HG03045 (cell line): ENCODE measurements at regions not wholly inside any gene's neighbourhood (a gene's known extent, or its start where the extent isn't known, plus 50 kb on each side); places are given as distances from the start of the nearest gene placed in this dataset.
"Not testable (repeated sequence)": the region's sequence is repeated elsewhere in the genome, so short reads cannot be mapped to it uniquely, and the experiment has no call there.

ENCODE experiments used
- ATAC-seq: cut with Tn5 transposase; IDR thresholded peaks from one replicate; pipeline ENCODE4 v1.9.1; 2021; ENCODE audit warnings: mild to moderate bottlenecking, moderate library complexity; ENCODE audit not compliant: unreplicated experiment

- ATAC-seq, result no peak
Observed at GRCh38 chr10:108078263-108078662, 913.8 kb upstream of the SORCS1 start.

GRCh38 chr10:108072466-108072865 is 908.0 kb upstream of the SORCS1 start:
- no peak for ATAC-seq

- no peak for ATAC-seq
Observed at GRCh38 chr10:108070789-108071188, 906.3 kb upstream of the SORCS1 start.

GRCh38 chr10:108069096-108069495 is 904.6 kb upstream of the SORCS1 start:
- no peak for ATAC-seq

DNA sequence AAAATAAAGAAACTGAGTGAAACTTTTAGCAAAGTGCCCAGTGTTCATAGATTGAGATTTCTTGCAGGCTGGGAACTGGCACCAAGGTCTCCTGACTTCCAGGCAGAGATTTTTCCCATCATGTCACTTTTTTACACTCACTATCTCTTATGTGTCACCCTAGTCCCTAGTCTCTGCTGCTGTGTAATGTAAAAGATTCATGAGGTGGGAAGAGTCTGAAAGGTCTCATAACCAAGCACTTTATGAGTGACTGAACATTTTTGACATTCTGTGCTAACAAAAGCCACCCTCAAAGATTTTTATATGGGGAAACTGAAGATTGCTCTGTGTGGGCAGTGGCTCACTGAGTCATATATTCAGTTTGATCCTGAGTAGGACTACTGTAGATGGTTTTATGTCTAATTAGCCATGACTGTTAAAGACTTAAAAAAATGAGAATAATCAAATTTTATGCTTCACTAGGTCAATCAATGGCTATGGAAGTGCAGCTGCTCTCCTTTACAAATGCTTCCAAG is 900.3 kb upstream of the SORCS1 start:
- ATAC-seq, result no peak

- no peak for ATAC-seq
Observed at GRCh38 chr10:108060246-108060645, 895.7 kb upstream of the SORCS1 start.

DNA sequence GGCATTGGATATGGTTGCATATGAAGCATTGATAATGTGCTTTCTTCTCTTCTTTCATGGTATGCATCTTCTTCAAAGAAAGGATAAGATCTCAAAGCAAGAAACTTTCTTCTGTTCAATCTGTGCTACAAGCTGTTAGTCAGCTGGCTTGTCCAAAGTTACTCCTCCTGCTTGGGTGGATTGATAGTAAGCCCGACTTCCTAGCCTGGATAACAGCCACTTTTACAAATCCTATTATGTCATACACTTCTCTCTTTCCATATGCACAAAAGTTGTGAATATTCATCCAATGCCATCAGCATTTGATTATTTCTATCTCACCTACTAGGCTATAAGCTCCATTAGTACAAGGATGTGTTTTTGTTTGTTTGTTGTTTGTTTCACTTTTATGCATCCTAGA is 891.0 kb upstream of the SORCS1 start:
- no peak for ATAC-seq

DNA sequence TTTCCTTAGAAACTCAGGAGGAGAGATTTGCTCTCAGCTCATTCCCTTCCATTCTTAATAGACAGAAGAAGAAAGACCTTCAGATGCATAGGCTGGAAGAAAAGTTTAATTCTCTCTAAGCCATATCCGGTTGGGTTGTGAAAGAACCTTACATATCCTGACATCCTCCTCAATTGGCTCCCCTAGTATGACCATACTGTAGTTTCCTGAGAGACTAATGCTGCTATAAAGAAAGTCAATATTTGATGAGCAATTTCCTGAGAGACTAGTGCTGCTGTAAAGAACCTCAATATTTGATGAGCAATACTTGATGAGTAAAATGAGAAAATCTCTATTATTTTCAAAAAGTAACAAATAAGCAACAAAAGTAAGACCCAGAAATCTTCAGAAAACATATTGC is 888.5 kb upstream of the SORCS1 start:
- no peak for ATAC-seq

GRCh38 chr10:108051218-108051617 is 886.7 kb upstream of the SORCS1 start:
- no peak for ATAC-seq

DNA sequence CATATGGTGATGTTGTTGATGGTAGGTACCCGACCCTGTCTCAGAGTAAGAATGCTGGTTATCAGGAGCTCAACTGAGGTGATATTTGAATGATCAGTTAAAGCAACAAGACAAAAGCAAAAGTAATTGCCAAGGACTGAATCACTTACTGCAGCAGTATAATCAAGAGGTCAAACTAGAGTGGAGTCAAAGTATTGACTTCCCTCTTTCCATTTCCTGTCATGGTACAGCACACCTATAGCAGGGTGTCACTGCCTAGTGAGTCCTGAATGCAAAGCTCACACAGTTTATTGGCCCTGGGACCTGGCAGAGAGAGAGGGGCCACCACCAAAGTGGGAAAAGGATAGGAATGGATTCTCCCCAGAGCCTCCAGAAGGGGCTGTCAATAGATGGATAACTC is 886.1 kb upstream of the SORCS1 start:
- ATAC-seq, result no peak

- ATAC-seq, result no peak
Observed at GRCh38 chr10:108049668-108050067, 885.2 kb upstream of the SORCS1 start.

DNA sequence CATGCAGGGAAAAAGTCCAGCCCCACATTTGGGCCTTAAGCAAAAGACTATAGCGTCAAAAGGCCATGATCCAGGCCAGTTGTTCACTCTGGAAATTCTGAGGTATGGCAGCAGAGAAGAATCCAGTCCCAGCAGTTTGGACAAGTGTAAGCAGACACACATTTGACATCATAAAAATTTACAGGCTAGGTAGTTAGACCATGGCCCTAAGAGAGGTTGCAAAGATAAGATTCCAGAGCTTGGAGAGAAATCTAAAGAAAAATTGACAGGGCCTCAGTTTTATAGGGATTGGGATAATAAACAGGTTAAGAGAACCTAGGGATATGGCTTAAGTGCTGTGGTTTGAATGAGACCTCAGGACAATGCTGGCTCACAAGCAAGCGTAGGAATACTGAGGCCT is 884.4 kb upstream of the SORCS1 start:
- no peak for ATAC-seq

GRCh38 chr10:108039821-108040584 is 875.5 kb upstream of the SORCS1 start:
- no peak for ATAC-seq

DNA sequence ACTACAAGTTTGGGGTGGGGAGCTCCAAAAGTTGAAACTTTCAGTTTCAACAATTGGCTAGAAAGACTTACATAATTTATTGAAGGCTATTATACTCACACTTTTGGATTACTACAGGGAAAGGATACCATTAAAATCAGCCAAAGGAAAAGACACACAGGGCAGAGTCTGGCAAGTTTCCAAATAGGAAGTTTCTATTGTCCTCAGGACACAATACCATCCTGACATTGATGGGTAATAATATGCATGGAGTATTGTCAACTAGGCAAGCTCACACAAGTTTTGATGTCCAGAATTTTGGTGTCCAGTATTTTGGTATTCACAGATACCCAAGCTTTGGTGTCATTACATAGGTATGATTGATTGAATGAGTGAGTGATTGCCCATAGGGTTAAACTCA is 872.6 kb upstream of the SORCS1 start:
- ATAC-seq, result no peak

DNA sequence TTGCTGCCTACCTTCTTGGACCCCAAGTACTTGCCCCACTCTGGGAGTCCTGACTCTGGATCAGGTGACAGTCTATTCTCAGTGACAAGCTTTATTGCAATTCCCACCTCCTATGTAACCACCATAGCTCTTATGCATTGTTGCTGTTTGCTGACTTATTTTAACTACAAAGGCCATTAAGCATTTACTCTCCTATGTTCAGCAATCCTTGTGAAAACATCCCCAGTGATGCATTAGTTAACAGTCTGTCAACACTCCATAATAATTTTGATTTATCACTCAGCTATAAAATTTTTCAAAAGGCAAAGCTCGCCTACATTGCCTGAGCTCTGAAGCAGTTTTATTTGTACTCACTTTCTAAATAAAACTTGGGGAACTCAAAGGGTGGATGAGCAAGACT is 871.8 kb upstream of the SORCS1 start:
- ATAC-seq, result no peak

GRCh38 chr10:108034829-108035228 is 870.3 kb upstream of the SORCS1 start:
- ATAC-seq, result no peak

- ATAC-seq, result not testable (repeated sequence)
Observed at GRCh38 chr10:108033518-108033917, 869.0 kb upstream of the SORCS1 start.

GRCh38 chr10:108031505-108031904 is 867.0 kb upstream of the SORCS1 start:
- no peak for ATAC-seq

DNA sequence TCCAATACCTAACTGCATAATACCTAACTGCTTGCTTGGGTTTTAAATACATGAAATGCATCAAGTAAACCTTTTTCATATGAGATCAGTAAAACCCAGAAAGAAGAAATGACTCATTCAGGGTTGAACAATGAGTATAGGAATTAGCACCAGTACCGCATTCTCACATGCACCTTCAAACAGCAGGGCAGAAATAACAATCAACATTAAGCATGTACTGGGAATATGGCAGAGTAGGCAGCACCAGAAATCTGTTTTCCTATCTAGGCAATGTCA is 850.3 kb upstream of the SORCS1 start:
- ATAC-seq, result peak; percentile 57

DNA sequence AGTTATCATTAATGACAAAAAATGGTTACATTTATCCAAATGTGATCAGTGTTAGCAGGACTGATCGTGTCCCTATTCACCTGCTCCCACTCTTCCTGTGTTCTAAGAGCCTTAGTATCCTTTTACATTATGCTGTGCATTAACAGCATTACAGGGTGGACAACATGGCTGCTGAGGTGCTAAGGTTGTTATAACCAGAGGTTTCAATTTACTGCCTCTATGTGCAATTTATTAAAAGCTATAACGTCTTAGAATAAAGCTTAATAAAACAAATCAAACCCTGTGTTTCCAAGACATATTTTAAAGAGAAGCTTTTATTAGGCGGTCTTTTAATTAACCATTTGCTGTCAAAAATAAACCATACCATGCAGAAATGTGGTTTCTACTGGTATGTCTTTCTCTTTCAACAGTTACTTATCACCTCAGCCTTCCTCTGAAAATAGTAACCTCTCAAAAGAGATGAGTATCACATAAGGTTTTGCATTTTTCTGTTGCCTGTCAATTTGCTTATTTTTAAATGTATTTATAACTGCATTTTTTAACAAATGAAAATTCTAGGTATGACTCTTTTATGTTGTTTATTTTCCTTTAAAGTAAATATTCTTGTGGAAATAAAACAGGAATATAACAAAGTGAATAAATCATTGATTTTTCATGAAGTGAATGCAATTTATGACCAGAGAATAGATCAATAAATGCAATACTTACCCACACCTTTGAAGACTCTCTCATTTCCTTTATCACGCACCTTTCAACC is 849.8 kb upstream of the SORCS1 start:
- ATAC-seq, result no peak

DNA sequence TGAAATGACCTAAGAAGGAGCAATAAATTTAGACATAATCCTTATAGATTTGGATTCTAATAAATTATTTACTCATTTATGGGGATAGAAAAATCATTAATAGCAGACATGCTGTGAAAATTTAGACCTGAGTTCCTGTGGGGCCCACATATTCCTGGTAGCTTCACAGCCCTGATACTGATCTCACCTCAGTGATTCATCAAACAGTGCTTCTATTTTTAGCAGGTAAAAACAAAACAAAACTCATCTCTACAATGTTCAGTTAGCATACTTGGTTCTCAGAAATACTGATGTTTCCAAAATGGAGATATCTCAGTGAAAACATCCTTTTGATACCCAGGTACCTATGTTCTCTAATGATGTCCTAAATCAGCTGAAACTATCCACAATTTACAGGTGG is 841.1 kb upstream of the SORCS1 start:
- no peak for ATAC-seq

DNA sequence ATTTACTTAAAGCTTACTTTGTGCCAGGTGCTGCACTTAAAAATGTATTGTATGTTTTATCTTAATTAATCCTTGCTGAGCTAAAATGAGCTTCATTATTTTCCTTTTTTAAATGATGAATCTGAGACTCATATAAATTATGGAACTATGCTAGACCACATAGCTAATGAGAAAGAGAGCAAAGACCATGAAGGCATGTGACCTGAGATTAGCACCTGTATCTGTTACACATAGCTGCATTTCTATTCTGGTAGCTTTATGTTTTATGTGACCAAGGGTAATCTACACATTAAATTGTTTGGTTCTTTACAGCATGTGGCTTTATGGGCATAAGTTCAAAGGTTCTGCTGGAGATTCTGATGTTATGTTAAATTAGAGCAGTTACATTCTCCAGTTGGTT is 839.1 kb upstream of the SORCS1 start:
- no peak for ATAC-seq
